DMS53 treated with DMSO at 0.1 percent for 48 hours (cell line): ENCODE measurements at regions not wholly inside any gene's neighbourhood (a gene's known extent, or its start where the extent isn't known, plus 50 kb on each side); places are given as distances from the start of the nearest gene placed in this dataset.

Source experiments
- DNase-seq: peaks from one replicate; lab custom pipeline; 2025; ENCODE audit not compliant: unreplicated experiment; lab: John Stamatoyannopoulos, UW

- DNase-seq = no peak
Observed at GRCh38 chr3:168534761-168535160, 439.0 kb upstream of the GOLIM4 start.

- no peak for DNase-seq
Observed at GRCh38 chr3:168533600-168533999, 437.9 kb upstream of the GOLIM4 start.

GRCh38 chr3:168532135-168532534, 436.4 kb upstream of the GOLIM4 start:
- no peak for DNase-seq

- DNase-seq = no peak
Observed at GRCh38 chr3:168531116-168531515, 435.4 kb upstream of the GOLIM4 start.

GRCh38 chr3:168524129-168524528, 428.4 kb upstream of the GOLIM4 start:
- no peak for DNase-seq

- peak; percentile 26 for DNase-seq
Observed at GRCh38 chr3:168517249-168518071, 421.7 kb upstream of the GOLIM4 start.

GRCh38 chr3:168514252-168514651, 418.5 kb upstream of the GOLIM4 start:
- no peak for DNase-seq

- no peak for DNase-seq
Observed at GRCh38 chr3:168512802-168513201, 417.1 kb upstream of the GOLIM4 start.

- peak; percentile 16 for DNase-seq
Observed at GRCh38 chr3:168511428-168512014, 415.8 kb upstream of the GOLIM4 start.

- DNase-seq = no peak
Observed at GRCh38 chr3:168506589-168506988, 410.9 kb upstream of the GOLIM4 start.

GRCh38 chr3:168501570-168501969, 405.8 kb upstream of the GOLIM4 start:
- DNase-seq = no peak

- no peak for DNase-seq
Observed at GRCh38 chr3:168498194-168498593, 402.5 kb upstream of the GOLIM4 start.

- no peak for DNase-seq
Observed at GRCh38 chr3:168497741-168498140, 402.0 kb upstream of the GOLIM4 start.

GRCh38 chr3:168497183-168497582, 401.5 kb upstream of the GOLIM4 start:
- DNase-seq = no peak

GRCh38 chr3:168495932-168496331, 400.2 kb upstream of the GOLIM4 start:
- no peak for DNase-seq

- no peak for DNase-seq
Observed at GRCh38 chr3:168495270-168495669, 399.5 kb upstream of the GOLIM4 start.

- DNase-seq = no peak
Observed at GRCh38 chr3:168493412-168494205, 397.9 kb upstream of the GOLIM4 start.

- no peak for DNase-seq
Observed at GRCh38 chr3:168490981-168491380, 395.3 kb upstream of the GOLIM4 start.

- no peak for DNase-seq
Observed at GRCh38 chr3:168489301-168489700, 393.6 kb upstream of the GOLIM4 start.

- DNase-seq = no peak
Observed at GRCh38 chr3:168485936-168486335, 390.2 kb upstream of the GOLIM4 start.

GRCh38 chr3:168476360-168476980, 380.7 kb upstream of the GOLIM4 start:
- no peak for DNase-seq
